NCI-H2029 treated with DMSO at 0.1 percent for 48 hours (cell line): ENCODE measurements at regions not wholly inside any gene's neighbourhood (a gene's known extent, or its start where the extent isn't known, plus 50 kb on each side); places are given as distances from the start of the nearest gene placed in this dataset.
"Not testable (repeated sequence)": the region's sequence is repeated elsewhere in the genome, so short reads cannot be mapped to it uniquely, and the experiment has no call there.

Experiments used
- DNase-seq: peaks from one replicate; lab custom pipeline; 2025; lab: John Stamatoyannopoulos, UW

DNA sequence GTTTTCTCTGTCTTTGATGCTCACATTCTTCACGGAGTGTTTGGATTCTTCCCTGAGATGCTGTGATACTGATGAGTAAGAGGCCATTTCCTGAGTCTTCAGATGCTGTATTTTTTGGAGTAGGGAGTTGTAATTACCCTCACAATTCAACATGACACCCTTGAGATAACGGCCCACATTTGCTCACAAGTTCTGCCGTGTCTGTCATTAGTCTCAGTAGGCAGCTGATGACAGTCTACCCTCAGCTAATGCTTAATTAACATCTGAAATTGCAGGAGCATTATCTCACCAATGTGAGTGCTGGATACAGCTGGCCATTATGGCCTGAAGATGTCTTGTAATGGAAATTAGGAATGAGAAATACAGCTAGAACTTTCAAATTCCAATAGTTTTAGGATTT is 307.1 kb upstream of the ADCY2 start:
- DNase-seq, result no peak

DNA sequence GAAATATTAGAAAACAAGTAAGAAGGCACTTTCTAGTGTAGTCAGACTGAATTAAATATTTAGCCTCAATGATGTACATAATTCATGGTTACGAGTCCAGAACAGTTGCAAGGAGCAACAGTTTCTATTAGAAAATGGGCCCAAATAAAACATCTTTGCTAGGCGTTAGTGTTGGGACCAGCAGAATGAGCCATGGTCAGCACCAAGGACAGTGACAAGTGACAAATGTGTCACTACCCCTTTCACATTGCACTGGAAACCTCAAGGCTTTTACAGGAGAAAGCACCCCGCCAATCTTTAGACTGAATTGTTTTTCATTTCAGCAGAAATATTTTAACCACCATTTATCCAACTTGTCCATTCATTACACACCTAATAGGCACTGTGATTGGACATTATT is 301.3 kb upstream of the ADCY2 start:
- DNase-seq, result no peak

DNA sequence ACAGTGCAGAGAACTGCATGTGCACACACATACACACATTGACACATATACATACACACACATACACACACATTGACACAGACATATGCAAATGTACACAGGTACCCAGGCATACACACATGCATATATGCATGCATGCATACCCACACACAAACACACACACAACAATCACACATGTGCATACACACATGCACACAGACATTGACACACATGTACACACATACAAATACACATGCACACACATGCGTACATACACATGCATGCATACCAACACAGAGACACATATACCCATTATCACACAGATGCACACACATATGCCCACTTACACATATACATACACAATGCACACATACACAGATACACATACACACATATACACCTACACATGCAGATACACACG is 299.6 kb upstream of the ADCY2 start:
- no peak for DNase-seq

DNA sequence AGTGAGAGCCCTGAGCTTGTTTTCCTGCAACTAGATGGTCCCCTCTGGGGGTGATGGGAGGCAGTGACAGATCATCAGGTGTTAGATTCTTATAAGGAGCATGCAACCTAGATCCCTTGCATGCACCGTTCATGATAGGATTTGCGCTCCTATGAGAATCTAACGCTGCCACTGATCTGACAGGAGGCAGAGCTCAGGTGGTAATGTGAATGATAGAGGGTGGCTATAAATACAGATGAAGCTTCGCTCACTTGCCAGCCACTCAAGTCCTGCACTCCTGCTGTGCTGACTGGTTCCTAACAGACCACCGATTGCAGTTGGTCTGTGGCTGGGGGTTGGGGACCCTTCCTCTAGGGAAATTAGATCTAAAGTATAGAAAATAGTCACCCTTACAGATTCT is 290.6 kb upstream of the ADCY2 start:
- no peak for DNase-seq

DNA sequence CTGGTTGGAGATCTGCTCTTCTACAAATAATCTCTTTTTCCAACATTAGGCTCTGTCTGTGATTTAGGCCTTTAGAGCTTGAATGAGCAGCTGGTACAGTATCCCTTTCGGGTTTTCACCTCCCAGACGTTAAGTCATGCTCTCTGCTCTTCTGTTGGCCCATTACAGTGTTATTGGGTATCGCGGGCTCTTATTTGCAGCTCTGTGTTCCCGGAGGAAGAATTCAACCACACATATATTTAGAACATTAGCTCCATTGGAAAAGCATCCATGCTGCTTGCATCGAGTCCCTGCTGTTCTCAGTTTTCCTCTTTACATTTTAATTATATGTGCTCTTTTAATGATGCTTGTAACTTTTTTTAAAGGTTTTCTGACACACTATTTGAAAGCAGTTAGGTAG is 278.0 kb upstream of the ADCY2 start:
- DNase-seq, result no peak

DNA sequence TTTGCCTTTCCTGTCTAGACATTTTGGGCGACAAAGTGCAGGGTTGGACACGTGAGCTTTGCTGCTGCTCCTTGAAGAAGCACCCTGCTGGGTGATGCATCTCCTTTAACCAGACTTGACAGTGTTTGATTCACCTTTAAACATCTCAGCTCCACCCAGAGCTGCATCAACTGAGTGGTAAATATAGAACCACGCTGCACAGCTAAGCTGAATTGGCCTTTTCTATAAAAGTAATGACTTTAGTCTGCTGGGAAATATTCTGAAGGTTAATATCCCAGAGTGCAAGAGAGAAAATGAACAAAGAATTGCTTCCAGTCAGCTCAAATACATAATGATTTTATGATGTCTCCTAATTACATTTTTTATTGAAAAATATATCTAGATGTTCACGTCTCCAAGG is 264.3 kb upstream of the ADCY2 start:
- no peak for DNase-seq

DNA sequence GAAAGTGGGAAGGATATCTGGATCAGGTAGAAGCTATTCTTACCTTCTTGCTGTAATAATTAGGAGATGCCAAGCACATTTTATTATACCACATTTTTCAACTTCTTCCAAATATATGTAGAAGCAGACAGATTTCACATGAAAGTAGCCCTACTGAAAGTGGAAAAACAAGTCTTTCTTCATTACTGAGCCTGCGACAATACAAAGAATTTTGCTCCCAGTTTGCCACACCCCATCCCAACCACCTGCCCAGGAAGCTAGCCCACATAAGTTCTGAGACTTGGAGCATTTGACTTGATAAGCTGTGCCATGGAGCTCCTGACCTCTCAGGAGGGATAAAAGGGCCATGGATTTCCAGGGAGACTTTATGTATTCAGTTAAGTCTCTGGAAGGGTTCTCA is 249.1 kb upstream of the ADCY2 start:
- no peak for DNase-seq

DNA sequence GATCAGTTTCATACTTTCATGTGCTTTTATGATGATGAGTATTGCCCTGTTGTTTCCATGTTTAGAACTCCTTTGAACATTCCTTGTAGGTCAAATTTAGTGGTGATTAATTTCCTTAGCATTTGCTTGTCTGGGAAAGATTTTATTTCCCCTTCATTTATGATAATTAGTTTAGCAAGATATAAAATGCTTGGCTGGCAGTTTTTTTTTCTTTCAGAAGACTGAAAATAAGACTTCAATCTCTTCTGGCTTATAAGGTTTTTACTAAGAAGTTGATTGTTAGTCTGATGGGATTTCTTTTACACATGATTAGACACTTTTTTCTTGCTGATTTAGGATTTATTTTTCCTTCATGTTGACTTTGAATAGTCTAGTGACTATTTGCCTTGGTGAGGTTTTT is 238.9 kb upstream of the ADCY2 start:
- no peak for DNase-seq

DNA sequence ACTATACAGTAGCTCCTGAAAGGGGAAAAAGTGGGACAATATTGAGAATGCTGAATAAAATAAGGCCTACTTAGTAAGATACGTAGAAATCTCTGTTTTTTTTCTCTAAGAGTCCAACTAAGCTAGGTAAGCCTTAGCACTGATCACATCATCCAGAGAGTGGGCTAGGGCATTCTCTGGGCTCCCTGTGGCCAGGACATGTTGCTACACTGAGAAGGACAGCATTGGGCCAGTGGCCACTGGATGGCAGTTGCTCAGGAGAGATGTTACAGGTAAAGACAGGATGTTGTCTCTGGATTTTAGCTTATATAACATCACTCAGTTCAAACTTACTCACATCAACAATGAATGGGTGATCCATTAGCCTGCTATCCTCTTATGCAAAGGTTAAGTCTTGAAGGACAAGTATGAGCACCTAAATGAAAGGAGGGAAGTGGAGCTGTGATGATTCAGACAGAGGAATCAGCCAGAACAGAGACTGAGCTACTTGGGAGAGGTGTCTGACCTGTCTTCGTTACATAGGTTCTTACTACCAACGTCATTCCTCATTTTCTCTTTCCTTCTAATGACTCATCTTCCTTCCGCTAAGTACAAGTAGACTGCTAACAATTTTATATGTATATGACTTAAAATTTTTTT is 226.6 kb upstream of the ADCY2 start:
- DNase-seq, result no peak

DNA sequence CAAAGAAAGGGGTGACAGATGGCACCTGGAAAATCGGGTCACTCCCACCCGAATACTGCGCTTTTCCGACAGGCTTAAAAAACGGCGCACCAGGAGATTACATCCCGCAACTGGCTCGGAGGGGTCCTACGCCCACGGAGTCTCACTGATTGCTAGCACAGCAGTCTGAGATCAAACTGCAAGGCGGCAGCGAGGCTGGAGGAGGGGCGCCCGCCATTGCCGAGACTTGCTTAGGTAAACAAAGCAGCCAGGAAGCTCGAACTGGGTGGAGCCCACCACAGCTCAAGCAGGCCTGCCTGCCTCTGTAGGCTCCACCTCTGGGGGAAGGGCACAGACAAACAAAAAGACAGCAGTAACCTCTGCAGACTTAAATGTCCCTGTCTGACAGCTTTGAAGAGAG is 225.2 kb upstream of the ADCY2 start:
- DNase-seq, result not testable (repeated sequence)

DNA sequence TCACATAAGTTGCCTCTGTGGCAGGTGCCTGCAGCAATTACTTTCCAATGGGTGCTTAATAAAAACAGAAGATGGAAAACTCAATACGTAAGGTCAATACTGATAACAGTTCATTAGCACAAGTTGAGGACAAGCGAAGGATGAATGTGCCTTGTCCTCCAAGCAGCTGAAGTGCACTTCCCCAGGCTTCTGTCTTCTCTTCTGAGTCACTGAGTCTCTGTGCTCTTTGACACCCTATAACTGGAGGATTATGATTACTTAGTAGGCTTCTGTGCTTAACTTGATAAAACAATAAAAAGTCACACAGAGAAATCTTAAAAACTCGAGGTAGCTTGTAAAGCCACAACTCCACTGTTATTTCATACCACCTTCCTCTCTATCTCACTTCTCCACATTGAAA is 216.6 kb upstream of the ADCY2 start:
- no peak for DNase-seq

DNA sequence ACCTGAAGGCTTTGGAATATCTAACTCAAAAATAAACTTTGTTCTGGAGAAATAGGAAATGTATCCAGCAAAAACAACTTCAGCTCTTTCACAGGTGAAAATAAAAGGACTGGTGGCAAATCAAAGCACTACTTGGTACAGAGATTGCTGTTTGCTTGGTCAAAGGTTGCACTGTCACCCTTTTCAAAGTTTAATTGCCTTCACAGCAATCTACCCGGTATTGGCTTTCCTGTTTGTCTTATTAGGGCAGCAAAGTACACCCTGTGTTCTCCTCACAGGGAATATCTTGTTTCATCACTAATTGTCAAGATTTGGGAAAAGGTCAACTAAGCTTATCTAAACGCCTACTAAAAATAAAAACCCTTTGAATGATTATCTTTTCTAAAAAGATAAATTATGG is 214.1 kb upstream of the ADCY2 start:
- DNase-seq, result no peak

DNA sequence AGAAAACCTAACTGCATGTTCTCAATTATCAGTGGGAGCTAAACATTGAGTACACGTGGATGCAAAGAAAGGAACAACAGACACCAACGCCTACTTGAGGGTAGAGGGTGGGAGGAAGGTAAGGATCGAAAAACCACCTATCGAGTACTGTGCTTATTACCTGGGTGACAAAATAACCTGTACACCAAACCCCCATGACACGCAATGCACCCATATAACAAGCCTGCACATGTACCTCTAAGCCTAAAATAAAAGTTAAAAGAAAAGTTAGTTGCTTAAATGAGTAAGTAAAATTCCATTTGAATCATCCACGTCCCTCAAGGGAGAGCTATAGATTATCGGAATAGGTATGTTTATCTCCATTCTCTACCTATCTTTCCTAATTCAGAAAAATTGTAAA is 210.2 kb upstream of the ADCY2 start:
- DNase-seq, result no peak

DNA sequence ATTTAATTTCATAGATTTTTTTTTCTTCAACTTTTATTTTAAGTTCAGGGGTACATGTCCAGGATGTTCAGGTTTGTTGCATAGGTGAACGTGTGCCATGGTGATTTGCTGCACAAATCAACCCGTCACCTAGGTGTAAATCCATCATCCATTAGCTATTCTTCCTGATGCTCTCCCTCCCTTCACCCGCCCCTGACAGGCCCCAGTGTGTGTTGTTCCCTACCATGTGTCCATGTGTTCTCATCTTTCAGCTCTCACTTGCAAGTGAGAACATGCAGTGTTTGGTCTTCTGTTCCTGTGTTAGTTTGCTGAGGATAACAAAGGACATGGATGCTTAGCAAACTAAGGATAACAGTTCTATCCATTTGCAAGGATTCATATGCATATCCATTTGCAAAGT is 209.1 kb upstream of the ADCY2 start:
- DNase-seq, result no peak

DNA sequence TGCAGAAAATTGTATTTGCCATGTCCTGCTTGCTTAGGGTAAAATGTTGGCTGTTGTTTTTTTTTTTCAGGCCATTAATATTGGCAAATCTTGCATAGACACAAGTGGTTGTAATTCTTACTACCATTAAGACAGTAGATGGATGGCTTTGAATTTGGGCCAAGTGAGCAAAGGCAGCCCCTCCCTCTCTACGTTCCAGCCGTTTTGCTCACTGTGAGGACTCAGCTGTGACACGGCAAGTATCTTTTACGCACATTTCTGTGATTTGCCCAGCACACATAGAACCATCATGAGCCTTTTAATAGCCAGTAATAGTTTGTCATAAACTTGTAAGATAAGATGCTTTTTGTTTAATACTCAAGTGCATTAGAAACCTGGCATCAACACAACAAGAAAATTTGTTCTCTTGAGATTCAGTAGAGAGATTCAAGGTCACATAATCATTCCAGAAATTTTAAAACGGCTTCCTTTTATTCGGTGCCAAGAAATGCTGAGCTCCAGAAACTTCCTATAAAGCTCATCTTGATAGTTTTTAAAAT is 205.2 kb upstream of the ADCY2 start:
- DNase-seq, result no peak

DNA sequence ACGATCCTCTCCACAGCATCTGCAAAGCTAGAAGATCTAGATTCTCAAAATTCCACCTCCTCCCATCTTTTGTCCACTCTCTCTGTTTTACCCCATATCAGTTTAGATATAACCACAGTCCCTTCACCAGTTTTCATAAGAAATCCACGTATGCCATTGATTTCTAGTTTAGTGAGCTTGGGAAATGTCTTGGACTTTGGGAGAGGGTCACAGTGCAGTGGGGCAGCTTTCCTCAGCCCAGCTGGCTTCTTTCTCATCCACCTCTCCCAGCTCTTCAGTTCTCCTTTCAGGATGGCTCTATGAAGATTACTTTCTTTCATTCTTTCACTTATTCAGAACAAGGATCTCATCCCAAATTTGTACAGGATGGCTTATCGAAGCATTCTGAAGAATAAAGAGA is 203.9 kb upstream of the ADCY2 start:
- no peak for DNase-seq

DNA sequence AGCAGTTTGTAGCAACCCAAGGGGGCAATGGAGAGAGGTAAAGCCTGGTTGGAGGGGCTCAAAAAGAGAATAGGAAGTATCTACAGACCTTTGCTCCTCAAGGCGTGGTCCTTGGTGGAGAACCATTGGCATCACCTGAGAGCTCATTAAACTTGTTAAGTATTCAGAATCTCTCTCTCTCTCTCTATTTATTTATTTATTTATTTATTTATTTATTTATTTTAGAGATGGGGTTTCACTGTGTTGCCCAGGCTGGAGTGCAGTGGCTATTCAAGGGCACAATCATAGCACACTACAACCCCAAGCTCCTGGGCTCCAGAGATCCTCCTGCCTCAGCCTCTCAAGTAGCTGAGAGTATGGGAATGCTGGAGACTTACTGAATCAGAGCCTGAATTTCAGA is 193.1 kb upstream of the ADCY2 start:
- no peak for DNase-seq

DNA sequence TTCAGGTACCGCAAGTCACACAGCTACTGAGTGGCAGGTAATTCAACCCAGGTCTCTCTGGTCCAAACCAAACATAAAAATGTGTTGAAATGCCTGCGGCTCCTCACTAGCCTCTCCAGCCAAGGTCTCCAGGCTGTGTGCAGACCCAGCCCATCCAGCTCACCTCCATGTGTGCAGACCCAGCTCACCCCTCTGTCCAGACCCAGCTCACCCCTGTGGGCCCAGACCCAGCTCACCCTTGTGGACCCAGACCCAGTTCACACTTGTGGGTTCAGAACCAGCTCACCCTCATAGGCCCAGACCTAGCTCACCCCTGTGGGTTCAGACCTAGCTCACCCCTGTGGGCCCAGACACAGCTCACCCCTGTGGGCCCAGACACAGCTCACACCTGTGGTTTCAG is 188.0 kb upstream of the ADCY2 start:
- DNase-seq, result peak; percentile 5

DNA sequence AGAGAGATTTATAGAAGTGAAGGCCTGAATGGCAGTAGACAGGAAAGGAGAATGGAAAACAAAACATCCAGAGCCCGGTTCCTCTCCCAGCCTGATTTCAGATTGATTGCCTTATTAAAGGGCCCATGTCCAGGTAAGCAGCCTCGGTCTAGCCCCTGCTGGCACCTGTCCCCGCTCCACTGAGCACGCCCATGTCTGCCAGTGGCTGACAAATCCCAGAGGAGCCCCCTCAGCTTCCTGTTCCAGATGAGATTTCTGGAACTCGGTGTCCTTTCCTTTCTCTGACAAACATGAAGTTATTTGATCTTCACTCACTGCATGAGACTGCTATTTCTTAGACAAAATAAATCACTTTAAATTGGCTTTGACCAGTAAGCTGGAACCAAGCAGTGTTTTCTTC is 187.0 kb upstream of the ADCY2 start:
- DNase-seq, result peak; percentile 86

DNA sequence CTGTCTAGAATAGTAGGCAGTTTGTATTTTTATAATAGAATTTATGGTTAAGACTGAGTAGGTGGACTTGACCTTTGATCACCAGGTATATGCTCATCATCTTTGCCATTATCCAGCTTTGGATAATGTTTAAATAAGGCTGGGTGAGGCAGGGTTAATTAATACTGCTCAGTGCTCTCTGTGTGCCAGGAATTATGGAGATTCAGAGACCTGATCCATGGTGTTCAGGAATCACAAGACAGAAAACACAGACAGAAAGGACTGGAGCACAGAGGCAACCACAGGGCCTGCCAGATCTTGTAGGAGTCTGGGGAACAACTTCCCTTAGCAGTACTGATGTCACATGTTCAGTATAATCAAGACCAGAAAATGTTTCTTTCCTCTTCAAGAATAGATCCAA is 186.3 kb upstream of the ADCY2 start:
- DNase-seq, result peak; percentile 22

DNA sequence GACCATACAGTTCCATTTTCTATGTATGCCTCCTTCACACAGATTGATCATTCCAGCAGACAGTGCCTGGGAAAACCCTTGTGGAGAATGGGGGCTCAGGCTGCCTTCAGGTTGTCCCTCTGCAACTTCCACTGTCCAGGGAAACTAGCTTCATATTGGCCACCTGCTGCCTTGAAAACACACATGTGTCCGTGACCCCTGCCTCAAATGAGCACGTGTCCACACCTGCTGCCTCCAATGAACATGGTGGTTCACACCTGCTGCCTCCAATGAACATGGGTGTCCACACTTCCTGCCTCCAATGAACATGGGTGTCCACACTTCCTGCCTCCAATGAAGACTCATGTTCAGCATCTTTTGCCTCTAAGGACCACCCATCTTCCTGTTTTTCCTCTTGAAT is 185.4 kb upstream of the ADCY2 start:
- DNase-seq, result no peak

DNA sequence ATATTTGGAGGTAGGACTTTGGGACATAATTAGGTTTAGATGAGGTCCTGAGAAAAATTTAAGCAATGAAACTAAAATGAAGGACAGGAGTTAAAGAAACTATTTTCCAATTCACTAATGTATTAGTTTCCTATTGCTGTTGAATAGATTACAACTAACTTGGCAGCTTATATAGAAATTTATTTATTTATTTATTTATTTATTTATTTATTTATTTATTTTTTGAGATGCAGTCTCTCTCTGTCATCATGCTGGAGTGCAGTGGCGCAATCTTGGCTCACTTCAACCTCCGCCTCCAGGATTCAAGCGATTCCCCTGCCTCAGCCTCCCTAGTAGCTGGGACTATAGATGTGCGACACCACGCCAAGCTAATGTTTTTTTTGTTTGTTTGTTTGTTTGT is 182.4 kb upstream of the ADCY2 start:
- no peak for DNase-seq

DNA sequence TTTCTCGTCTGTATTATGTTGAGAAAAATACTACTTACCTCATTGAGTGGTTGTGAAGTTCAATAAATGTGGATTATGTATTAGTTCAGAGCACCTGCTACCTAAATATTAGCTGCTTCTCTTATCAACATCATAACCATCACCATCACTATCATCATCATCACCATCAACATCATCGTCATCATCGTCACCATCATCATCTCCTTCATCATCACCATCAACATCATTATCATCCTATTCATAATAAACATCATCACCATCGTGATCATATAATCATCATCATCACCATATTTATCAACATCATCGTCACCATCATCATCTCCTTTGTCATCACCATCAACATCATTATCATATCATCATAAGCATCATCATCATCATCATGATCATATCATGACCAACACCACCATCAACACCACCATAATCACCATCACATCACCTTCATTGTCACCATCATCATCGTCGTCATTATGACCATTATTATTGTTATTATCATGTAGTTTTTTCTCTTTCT is 181.0 kb upstream of the ADCY2 start:
- DNase-seq, result no peak

DNA sequence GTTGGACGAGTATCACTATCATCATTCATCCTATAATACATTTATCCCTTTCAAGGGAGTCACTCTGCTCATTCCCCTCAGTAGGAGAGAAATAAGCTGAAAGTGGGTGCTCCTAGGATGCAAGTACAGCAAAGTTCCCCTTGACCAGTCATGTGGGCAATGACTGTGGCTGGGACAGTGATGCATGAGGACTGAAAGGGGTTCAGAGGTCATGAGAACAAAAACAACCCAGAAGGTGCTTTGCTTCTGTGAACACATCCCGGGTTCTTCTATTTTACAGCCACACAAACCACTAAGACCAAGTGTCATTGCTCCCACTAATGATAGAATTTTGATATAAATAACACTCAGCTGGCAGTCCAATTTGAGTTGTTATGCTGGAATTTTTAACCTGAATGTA is 177.8 kb upstream of the ADCY2 start:
- DNase-seq, result no peak
